ENCODE measurements at regions not wholly inside any gene's neighbourhood (a gene's known extent, or its start where the extent isn't known, plus 50 kb on each side); places are given as distances from the start of the nearest gene placed in this dataset.

DNA sequence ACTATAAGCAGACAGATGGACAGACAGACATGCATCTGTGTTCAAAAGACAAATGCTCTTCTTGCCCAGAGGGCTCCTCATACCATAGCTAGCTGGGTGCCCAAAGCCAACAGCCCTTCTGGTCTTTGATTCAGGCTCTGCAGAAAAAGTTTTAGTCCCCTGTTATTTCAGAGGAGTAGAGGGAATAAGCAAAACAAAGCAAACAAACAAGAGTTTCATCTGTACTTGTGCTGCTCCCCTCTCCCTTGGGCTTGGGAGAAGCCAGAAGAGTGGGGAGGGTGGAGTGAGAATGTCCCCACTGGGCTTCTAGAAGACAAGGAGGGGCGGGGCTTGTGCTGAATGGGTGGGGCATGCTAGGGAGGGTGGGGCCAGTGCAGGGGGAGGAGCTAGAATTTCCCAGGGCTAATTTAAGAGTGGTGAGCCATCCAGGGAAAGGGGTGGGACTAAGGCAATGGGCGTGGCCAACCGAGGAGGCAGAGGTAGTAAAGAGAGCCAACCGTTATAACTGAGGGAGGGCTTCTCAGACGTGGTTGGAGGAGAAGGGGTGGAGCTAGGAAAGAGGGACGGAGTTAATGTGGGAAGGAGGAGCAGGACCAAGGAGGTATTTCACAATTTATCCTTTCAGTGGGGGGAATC lies 101.2 kb upstream of the MGMT start:
- TF ChIP-seq POLR2A (IDR thresholded peaks at IDR 0.05) = no peak
- TF ChIP-seq, protein P1, sequence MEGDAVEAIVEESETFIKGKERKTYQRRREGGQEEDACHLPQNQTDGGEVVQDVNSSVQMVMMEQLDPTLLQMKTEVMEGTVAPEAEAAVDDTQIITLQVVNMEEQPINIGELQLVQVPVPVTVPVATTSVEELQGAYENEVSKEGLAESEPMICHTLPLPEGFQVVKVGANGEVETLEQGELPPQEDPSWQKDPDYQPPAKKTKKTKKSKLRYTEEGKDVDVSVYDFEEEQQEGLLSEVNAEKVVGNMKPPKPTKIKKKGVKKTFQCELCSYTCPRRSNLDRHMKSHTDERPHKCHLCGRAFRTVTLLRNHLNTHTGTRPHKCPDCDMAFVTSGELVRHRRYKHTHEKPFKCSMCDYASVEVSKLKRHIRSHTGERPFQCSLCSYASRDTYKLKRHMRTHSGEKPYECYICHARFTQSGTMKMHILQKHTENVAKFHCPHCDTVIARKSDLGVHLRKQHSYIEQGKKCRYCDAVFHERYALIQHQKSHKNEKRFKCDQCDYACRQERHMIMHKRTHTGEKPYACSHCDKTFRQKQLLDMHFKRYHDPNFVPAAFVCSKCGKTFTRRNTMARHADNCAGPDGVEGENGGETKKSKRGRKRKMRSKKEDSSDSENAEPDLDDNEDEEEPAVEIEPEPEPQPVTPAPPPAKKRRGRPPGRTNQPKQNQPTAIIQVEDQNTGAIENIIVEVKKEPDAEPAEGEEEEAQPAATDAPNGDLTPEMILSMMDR (IDR thresholded peaks at IDR 0.05) = no peak

All from uterus (tissue), 2 donors.